SU-DHL-6 (cell line): ENCODE measurements at regions not wholly inside any gene's neighbourhood (a gene's known extent, or its start where the extent isn't known, plus 50 kb on each side); places are given as distances from the start of the nearest gene placed in this dataset.

Experiments
- H2AFZ ChIP-seq: fragments of 200-600 bp; sonication (generic); 2 replicates; pipeline ENCODE4 v1.6.1; 2014; ENCODE audit warnings: low read depth, mild to moderate bottlenecking, moderate library complexity, mixed read lengths, antibody characterized with exemption, low read length; ENCODE audit not compliant: severe bottlenecking
- H3F3A ChIP-seq: fragments of 200-600 bp; shearing (Covaris generic); 2 replicates; pipeline ENCODE4 v1.6.0; 2016; ENCODE audit warnings: antibody characterized with exemption, mild to moderate bottlenecking; ENCODE audit not compliant: insufficient read depth
- H3K27ac ChIP-seq: fragments of 200-600 bp; sonication (generic); 2 replicates; pipeline ENCODE4 v1.5.1; 2016; ENCODE audit warnings: low read depth, mild to moderate bottlenecking, low read length, moderate library complexity, mixed read lengths
- H3K27me3 ChIP-seq: fragments of 200-600 bp; sonication (generic), shearing (Covaris generic); 2 replicates; pipeline ENCODE4 v1.6.0; 2014; ENCODE audit warnings: mild to moderate bottlenecking, low read length
- H3K36me3 ChIP-seq: fragments of 200-600 bp; sonication (generic); 2 replicates; pipeline ENCODE4 v1.6.1; 2014; ENCODE audit warnings: mild to moderate bottlenecking, low read length, mixed read lengths
- H3K4me2 ChIP-seq: fragments of 300-600, 200-600 bp; shearing (Covaris generic), sonication (generic); 2 replicates; pipeline ENCODE4 v1.6.0; 2014; ENCODE audit warnings: low read length, low read depth, mild to moderate bottlenecking; ENCODE audit not compliant: poor library complexity, severe bottlenecking
- H3K4me3 ChIP-seq: fragments of 200-600 bp; sonication (generic); 2 replicates; pipeline ENCODE4 v1.5.1; 2014; ENCODE audit warnings: antibody characterized with exemption, low read length, mild to moderate bottlenecking, mixed read lengths; ENCODE audit not compliant: insufficient read depth, poor library complexity, severe bottlenecking
- H3K79me2 ChIP-seq: fragments of 200-600 bp; sonication (generic); 2 replicates; pipeline ENCODE4 v1.6.1; 2014; ENCODE audit warnings: mild to moderate bottlenecking, low read length, moderate library complexity; ENCODE audit not compliant: insufficient read depth
- H3K9ac ChIP-seq: fragments of 200-600 bp; sonication (generic); 2 replicates; pipeline ENCODE4 v1.7.0; 2014; ENCODE audit warnings: mild to moderate bottlenecking, low read length
- H3K9me2 ChIP-seq: fragments of 200-600 bp; sonication (generic); replicated peaks from 2 replicates; pipeline ENCODE4 v1.6.1; 2014; ENCODE audit warnings: low read length; ENCODE audit not compliant: insufficient read depth
- H3K9me3 ChIP-seq: fragments of 200-600 bp; sonication (generic); 2 replicates; pipeline ENCODE4 v1.6.1; 2014; ENCODE audit warnings: low read length, mixed read lengths; ENCODE audit not compliant: insufficient read depth
- H4K20me1 ChIP-seq: fragments of 200-600 bp; sonication (generic); 2 replicates; pipeline ENCODE4 v1.6.1; 2014; ENCODE audit warnings: low read depth, mild to moderate bottlenecking, antibody characterized with exemption, low read length, moderate library complexity, mixed read lengths
- EZH2phosphoT487 ChIP-seq: fragments of 200-600 bp; sonication (generic), shearing (Covaris generic); conservative IDR thresholded peaks from 2 replicates; pipeline ENCODE4 v1.6.1; 2018; ENCODE audit warnings: mild to moderate bottlenecking, antibody characterized with exemption, low read length, moderate library complexity, mixed read lengths
- TF ChIP-seq, protein P1 (sequence below): fragments of 200-600 bp; sonication (generic); IDR thresholded peaks from one replicate; pipeline ENCODE4 v1.5.1; 2017; ENCODE audit warnings: antibody characterized with exemption, mild to moderate bottlenecking, low read length, moderate library complexity; ENCODE audit not compliant: insufficient read depth, poor library complexity, severe bottlenecking

DNA sequence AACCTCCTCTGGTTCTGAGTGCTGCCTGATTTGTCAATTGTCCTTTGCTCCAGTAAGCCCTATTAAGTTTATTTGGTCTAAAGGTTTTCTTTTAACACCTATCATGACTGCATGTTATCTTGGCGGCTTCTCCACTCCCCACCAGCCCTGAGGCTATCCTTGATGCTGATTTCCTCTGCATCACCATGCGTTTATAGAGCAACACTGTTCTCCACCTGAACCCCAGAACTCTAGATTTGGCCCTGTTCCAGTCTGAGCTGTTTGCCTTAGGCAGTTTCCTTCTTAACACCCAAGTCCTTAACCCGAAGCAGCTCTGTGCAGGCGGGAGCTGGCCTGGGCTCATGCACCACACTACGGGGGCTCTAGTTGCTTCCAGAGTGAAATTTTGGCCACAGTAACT, 98.2 kb upstream of the NPAS2 start:
- Histone ChIP-seq H3K4me3 (no peak overlapping the region), H3K79me2 (no peaks in the 10 kb centered on the region), H3K36me3 (no peaks in the 10 kb centered on the region), H4K20me1 (no peaks in the 10 kb centered on the region), H3K9me3 (no peaks in the 10 kb centered on the region), H3F3A (no peaks in the 10 kb centered on the region), H2AFZ (no peak overlapping the region), H3K27ac (no peak overlapping the region), H3K27me3 (no peaks in the 10 kb centered on the region), H3K9ac (no peak overlapping the region), H3K9me2 (no peaks in the 10 kb centered on the region), H3K4me2 (no peak overlapping the region)
- TF ChIP-seq, protein P1, sequence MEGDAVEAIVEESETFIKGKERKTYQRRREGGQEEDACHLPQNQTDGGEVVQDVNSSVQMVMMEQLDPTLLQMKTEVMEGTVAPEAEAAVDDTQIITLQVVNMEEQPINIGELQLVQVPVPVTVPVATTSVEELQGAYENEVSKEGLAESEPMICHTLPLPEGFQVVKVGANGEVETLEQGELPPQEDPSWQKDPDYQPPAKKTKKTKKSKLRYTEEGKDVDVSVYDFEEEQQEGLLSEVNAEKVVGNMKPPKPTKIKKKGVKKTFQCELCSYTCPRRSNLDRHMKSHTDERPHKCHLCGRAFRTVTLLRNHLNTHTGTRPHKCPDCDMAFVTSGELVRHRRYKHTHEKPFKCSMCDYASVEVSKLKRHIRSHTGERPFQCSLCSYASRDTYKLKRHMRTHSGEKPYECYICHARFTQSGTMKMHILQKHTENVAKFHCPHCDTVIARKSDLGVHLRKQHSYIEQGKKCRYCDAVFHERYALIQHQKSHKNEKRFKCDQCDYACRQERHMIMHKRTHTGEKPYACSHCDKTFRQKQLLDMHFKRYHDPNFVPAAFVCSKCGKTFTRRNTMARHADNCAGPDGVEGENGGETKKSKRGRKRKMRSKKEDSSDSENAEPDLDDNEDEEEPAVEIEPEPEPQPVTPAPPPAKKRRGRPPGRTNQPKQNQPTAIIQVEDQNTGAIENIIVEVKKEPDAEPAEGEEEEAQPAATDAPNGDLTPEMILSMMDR, result no peak
- no peak for TF ChIP-seq EZH2phosphoT487

DNA sequence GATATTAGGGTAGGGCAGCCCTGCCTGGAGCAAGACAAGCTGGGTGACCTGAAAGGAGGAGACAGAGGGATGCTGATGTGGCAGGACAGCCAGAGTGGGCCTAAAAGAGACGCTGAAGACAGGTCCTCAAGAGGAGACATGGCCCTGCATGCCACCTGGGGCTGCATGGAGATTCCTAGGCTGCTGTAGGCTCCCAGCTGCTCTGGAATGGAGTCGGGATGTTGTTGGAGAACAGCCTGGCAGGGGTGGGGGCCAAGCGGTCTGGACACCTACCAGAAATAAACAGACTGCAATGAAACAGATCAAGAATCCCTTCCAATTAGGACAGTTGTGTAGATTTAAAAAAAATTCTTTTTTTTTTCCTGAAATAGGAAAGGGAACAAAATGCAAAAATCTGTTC, 97.8 kb upstream of the NPAS2 start:
- H2AFZ ChIP-seq, result no peak overlapping the region
- no peak overlapping the region for H3K4me2 ChIP-seq
- H3K4me3 ChIP-seq, result no peak overlapping the region
- no peaks in the 10 kb centered on the region for H4K20me1 ChIP-seq
- no peaks in the 10 kb centered on the region for H3K9me3 ChIP-seq
- H3K79me2 ChIP-seq, result no peaks in the 10 kb centered on the region
- no peak overlapping the region for H3K9ac ChIP-seq
- no peak overlapping the region for H3K27ac ChIP-seq
- H3K36me3 ChIP-seq, result no peaks in the 10 kb centered on the region
- H3F3A ChIP-seq, result no peaks in the 10 kb centered on the region
- no peaks in the 10 kb centered on the region for H3K9me2 ChIP-seq
- TF ChIP-seq, protein P1, result no peak
- no peak for TF ChIP-seq EZH2phosphoT487
- H3K27me3 ChIP-seq, result no peaks in the 10 kb centered on the region

DNA sequence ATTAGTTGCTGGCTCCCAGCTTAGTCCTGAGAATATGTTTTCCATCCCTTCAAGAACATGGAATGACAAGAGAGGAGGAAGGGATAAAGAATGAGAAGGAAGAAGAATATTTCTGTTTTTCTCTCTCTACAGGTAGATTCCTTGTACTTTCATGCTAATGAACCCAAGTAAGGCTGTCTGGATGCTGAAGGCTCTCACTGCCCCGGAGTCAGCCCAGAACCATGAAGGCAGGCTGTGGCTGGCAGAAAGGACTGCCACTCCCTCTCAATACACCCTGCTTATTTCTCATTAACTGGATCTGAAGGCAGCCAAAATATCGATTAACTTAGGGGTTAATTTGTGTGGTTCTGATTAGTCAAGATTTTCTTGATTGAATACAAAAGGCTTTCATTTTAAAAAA, 93.1 kb upstream of the NPAS2 start:
- no peaks in the 10 kb centered on the region for H3K9me3 ChIP-seq
- no peaks in the 10 kb centered on the region for H3K79me2 ChIP-seq
- TF ChIP-seq, protein P1, result no peak
- no peak for TF ChIP-seq EZH2phosphoT487
- H3K4me2 ChIP-seq, result no peak overlapping the region
- no peaks in the 10 kb centered on the region for H3K9me2 ChIP-seq
- no peaks in the 10 kb centered on the region for H3K27me3 ChIP-seq
- no peak overlapping the region for H2AFZ ChIP-seq
- H3K27ac ChIP-seq, result no peak overlapping the region
- no peak overlapping the region for H3K9ac ChIP-seq
- no peak overlapping the region for H3K4me3 ChIP-seq
- no peaks in the 10 kb centered on the region for H4K20me1 ChIP-seq
- H3F3A ChIP-seq, result no peaks in the 10 kb centered on the region
- H3K36me3 ChIP-seq, result no peaks in the 10 kb centered on the region
